Hepatocyte (in vitro differentiated cells): ENCODE measurements at regions not wholly inside any gene's neighbourhood (a gene's known extent, or its start where the extent isn't known, plus 50 kb on each side); places are given as distances from the start of the nearest gene placed in this dataset.

Experiments used
- DNase-seq: peaks from one replicate; pipeline ENCODE4 v3.0.0-alpha.2; 2016; ENCODE audit warnings: low spot score
- H2AFZ ChIP-seq: fragments of 200-600 bp; sonication (generic); 2 replicates; pipeline ENCODE4 v1.6.0; 2016; ENCODE audit warnings: antibody characterized with exemption, mild to moderate bottlenecking
- H3K27ac ChIP-seq: fragments of 200-600 bp; sonication (generic); 2 replicates; pipeline ENCODE4 v1.5.1; 2016; ENCODE audit warnings: mild to moderate bottlenecking
- H3K27me3 ChIP-seq: fragments of 200-600 bp; sonication (generic); 2 replicates; pipeline ENCODE4 v1.6.1; 2016
- H3K36me3 ChIP-seq: fragments of 200-600 bp; sonication (generic); replicated peaks from 2 replicates; pipeline ENCODE4 v1.5.1; 2016; ENCODE audit warnings: low read depth; ENCODE audit not compliant: insufficient read depth
- H3K4me1 ChIP-seq: fragments of 200-600 bp; sonication (generic); 2 replicates; pipeline ENCODE4 v1.5.1; 2016; ENCODE audit warnings: mild to moderate bottlenecking, moderate library complexity; ENCODE audit not compliant: insufficient read depth
- H3K4me2 ChIP-seq: fragments of 200-600 bp; sonication (generic); 2 replicates; pipeline ENCODE4 v1.6.0; 2016
- H3K4me3 ChIP-seq: fragments of 200-600 bp; sonication (generic); 2 replicates; pipeline ENCODE4 v1.5.1; 2016; ENCODE audit warnings: mild to moderate bottlenecking
- H3K79me2 ChIP-seq: fragments of 200-600 bp; sonication (generic); 2 replicates; pipeline ENCODE4 v1.6.0; 2017; ENCODE audit warnings: mild to moderate bottlenecking
- H3K9me2 ChIP-seq: fragments of 200-600 bp; sonication (generic); replicated peaks from 2 replicates; pipeline ENCODE4 v1.6.0; 2017; ENCODE audit warnings: mild to moderate bottlenecking; ENCODE audit not compliant: insufficient read depth
- H3K9me3 ChIP-seq: fragments of 200-600 bp; sonication (generic); 2 replicates; pipeline ENCODE4 v1.5.1; 2016; ENCODE audit warnings: low read depth, mild to moderate bottlenecking
- H4K20me1 ChIP-seq: fragments of 200-600 bp; sonication (generic); 2 replicates; pipeline ENCODE4 v1.6.0; 2016; ENCODE audit warnings: mild to moderate bottlenecking; ENCODE audit not compliant: insufficient read depth, poor library complexity, severe bottlenecking
- CTCF ChIP-seq: fragments of 200-600 bp; sonication (generic); IDR thresholded peaks from 2 replicates; pipeline ENCODE4 v1.5.1; 2016; ENCODE audit warnings: antibody characterized with exemption, mild to moderate bottlenecking; ENCODE audit not compliant: poor library complexity
- EZH2 ChIP-seq: fragments of 200-600 bp; sonication (generic); IDR thresholded peaks from 2 replicates; pipeline ENCODE4 v1.6.1; 2016; ENCODE audit warnings: antibody characterized with exemption, mild to moderate bottlenecking, borderline replicate concordance
- EZH2phosphoT487 ChIP-seq: fragments of 200-600 bp; sonication (generic); IDR thresholded peaks from one replicate; pipeline ENCODE4 v1.6.1; 2018; ENCODE audit warnings: antibody characterized with exemption, mild to moderate bottlenecking, low read depth, moderate library complexity; ENCODE audit not compliant: unreplicated experiment, severe bottlenecking
- WGBS: methylation state at CpG from one replicate; pipeline ENCODE4 v1.1.6; 2016; ENCODE audit warnings: low lambda C conversion rate; ENCODE audit errors: missing lambda C conversion rate; 5-methylcytosine and 5-hydroxymethylcytosine counted together

GRCh38 chr17:34862384-34862783 is 98.9 kb downstream of the CCT6B start:
- DNase-seq = no peak
- Histone ChIP-seq H3K4me2 (no peak overlapping the region), H3K9me3 (no peaks in the 10 kb centered on the region), H3K4me3 (no peak overlapping the region), H3K36me3 (no peaks in the 10 kb centered on the region), H3K4me1 (no peaks in the 10 kb centered on the region), H2AFZ (no peak overlapping the region), H3K79me2 (no peaks in the 10 kb centered on the region), H4K20me1 (no peaks in the 10 kb centered on the region), H3K27ac (no peak overlapping the region), H3K27me3 (no peaks in the 10 kb centered on the region), H3K9me2 (no peaks in the 10 kb centered on the region)
- TF ChIP-seq EZH2 (no peak), EZH2phosphoT487 (no peak)
- 79% methylated on average over 5 of the region's 5 CpGs for WGBS

GRCh38 chr17:34861864-34862263 is 99.4 kb downstream of the CCT6B start:
- Histone ChIP-seq H3K4me1 (no peaks in the 10 kb centered on the region), H3K27me3 (no peaks in the 10 kb centered on the region), H2AFZ (no peak overlapping the region), H3K27ac (no peak overlapping the region), H3K9me2 (no peaks in the 10 kb centered on the region), H3K4me2 (no peak overlapping the region), H3K79me2 (no peaks in the 10 kb centered on the region), H3K36me3 (no peaks in the 10 kb centered on the region), H3K4me3 (no peak overlapping the region), H4K20me1 (no peaks in the 10 kb centered on the region), H3K9me3 (no peaks in the 10 kb centered on the region)
- no peak for DNase-seq
- 94% methylated on average over 4 of the region's 4 CpGs for WGBS
- no peak for TF ChIP-seq EZH2
- no peak for TF ChIP-seq CTCF
- TF ChIP-seq EZH2phosphoT487 = no peak

- no peaks in the 10 kb centered on the region for H3K4me1 ChIP-seq
- TF ChIP-seq EZH2 (no peak), CTCF (no peak), EZH2phosphoT487 (no peak)
- no peak overlapping the region for H3K27ac ChIP-seq
- WGBS = 70% methylated on average over 5 of the region's 5 CpGs
- no peaks in the 10 kb centered on the region for H3K79me2 ChIP-seq
- H3K4me3 ChIP-seq = no peak overlapping the region
- no peak overlapping the region for H2AFZ ChIP-seq
- no peaks in the 10 kb centered on the region for H3K9me2 ChIP-seq
- no peaks in the 10 kb centered on the region for H3K36me3 ChIP-seq
- no peaks in the 10 kb centered on the region for H3K27me3 ChIP-seq
- no peak overlapping the region for H3K4me2 ChIP-seq
- no peaks in the 10 kb centered on the region for H3K9me3 ChIP-seq
- H4K20me1 ChIP-seq = no peaks in the 10 kb centered on the region
- no peak for DNase-seq
Measured at GRCh38 chr17:34859652-34860051, 101.6 kb downstream of the CCT6B start.

- no peak for DNase-seq
- Histone ChIP-seq H3K9me2 (no peaks in the 10 kb centered on the region), H4K20me1 (no peaks in the 10 kb centered on the region), H3K36me3 (no peaks in the 10 kb centered on the region), H3K4me1 (no peaks in the 10 kb centered on the region), H3K79me2 (no peaks in the 10 kb centered on the region), H3K27ac (no peak overlapping the region), H2AFZ (no peak overlapping the region), H3K4me2 (no peak overlapping the region), H3K4me3 (no peak overlapping the region), H3K27me3 (no peaks in the 10 kb centered on the region), H3K9me3 (no peaks in the 10 kb centered on the region)
- 72% methylated on average over 10 of the region's 10 CpGs for WGBS
- no peak for TF ChIP-seq EZH2phosphoT487
- TF ChIP-seq CTCF = no peak
- no peak for TF ChIP-seq EZH2
Measured at GRCh38 chr17:34858591-34859565, 102.4 kb downstream of the CCT6B start.
